ENCODE measurements at regions not wholly inside any gene's neighbourhood (a gene's known extent, or its start where the extent isn't known, plus 50 kb on each side); places are given as distances from the start of the nearest gene placed in this dataset.
A peak's percentile ranks its signal among the peaks of the same experiment; 100 is the strongest.
"Not testable (repeated sequence)": the region's sequence is repeated elsewhere in the genome, so short reads cannot be mapped to it uniquely, and the experiment has no call there.

- no peaks in the 10 kb centered on the region for H3K4me1 ChIP-seq (ENCODE audit: control insufficient read depth in 2 of 2, insufficient read depth in 1 of 2, low read depth in 1 of 2, low read length in 2 of 2)
- H3K4me3 ChIP-seq (ENCODE audit: low read length in 2 of 2) = no peak overlapping the region
- no peak overlapping the region for H3K4ac ChIP-seq (ENCODE audit: low read length)
- H3K27ac ChIP-seq (replicated peaks; ENCODE audit: low read length) = no peak overlapping the region
- no peak overlapping the region for H2BK5ac ChIP-seq (ENCODE audit: low read length)
- WGBS, 2 donors (ENCODE audit: extremely low coverage in 2 of 2, insufficient read length in 2 of 2, insufficient replicate concordance in 1 of 2) = no CpG with 5 or more reads among the region's 3 CpGs
- H4K8ac ChIP-seq (ENCODE audit: low read depth, low read length) = no peak overlapping the region
- no peaks in the 10 kb centered on the region for H3K9me3 ChIP-seq (replicated peaks in 1 of 2; ENCODE audit: control insufficient read depth in 2 of 2, insufficient read depth in 1 of 2, low read depth in 1 of 2, low read length in 2 of 2)
- no peak for DNase-seq (ENCODE audit: low spot score)
- no peaks in the 10 kb centered on the region for H3K79me1 ChIP-seq (ENCODE audit: low read depth, low read length)
- no peak overlapping the region for H4K91ac ChIP-seq (ENCODE audit: low read depth, low read length, poor library complexity)
- H3K27me3 ChIP-seq (ENCODE audit: control insufficient read depth in 3 of 3, insufficient read depth in 3 of 3, low read depth in 1 of 3, low read length in 3 of 3) = no peaks in the 10 kb centered on the region
- H2AFZ ChIP-seq (ENCODE audit: low read length) = peak overlapping the region; percentile 59
- H3K23ac ChIP-seq (ENCODE audit: low read depth, low read length, poor library complexity) = no peak overlapping the region
- H2AK5ac ChIP-seq (ENCODE audit: low read depth, low read length) = no peak overlapping the region
- H2BK15ac ChIP-seq (ENCODE audit: low read length) = no peak overlapping the region
- no peak overlapping the region for H3K14ac ChIP-seq (ENCODE audit: low read length)
- no peak overlapping the region for H2BK120ac ChIP-seq (ENCODE audit: low read depth, low read length)
- no peak overlapping the region for H3K18ac ChIP-seq (ENCODE audit: low read length)
- no peaks in the 10 kb centered on the region for H3K36me3 ChIP-seq (replicated peaks in 1 of 2; ENCODE audit: control insufficient read depth in 2 of 2, insufficient read depth in 2 of 2, low read length in 2 of 2)
- H3K4me2 ChIP-seq (ENCODE audit: insufficient read depth, low read length, poor library complexity, severe bottlenecking) = no peak overlapping the region
- no peak overlapping the region for H3K9ac ChIP-seq (ENCODE audit: low read depth, low read length, poor library complexity)
- H2BK12ac ChIP-seq (ENCODE audit: low read length) = no peak overlapping the region
These were observed 127.3 kb upstream of the EDNRB start for GRCh38 chr13:78045916-78046315.

GRCh38 chr13:78041366-78041765 is 122.7 kb upstream of the EDNRB start:
- not testable (repeated sequence) for H3K4me2 ChIP-seq (ENCODE audit: insufficient read depth, low read length, poor library complexity, severe bottlenecking); H2AFZ ChIP-seq (ENCODE audit: low read length); H2BK12ac ChIP-seq (ENCODE audit: low read length); H3K4ac ChIP-seq (ENCODE audit: low read length); H3K23ac ChIP-seq (ENCODE audit: low read depth, low read length, poor library complexity); H3K14ac ChIP-seq (ENCODE audit: low read length); H3K4me1 ChIP-seq (ENCODE audit: control insufficient read depth in 2 of 2, insufficient read depth in 1 of 2, low read depth in 1 of 2, low read length in 2 of 2); H2BK5ac ChIP-seq (ENCODE audit: low read length); DNase-seq (ENCODE audit: low spot score); H3K4me3 ChIP-seq (ENCODE audit: low read length in 2 of 2); H2BK120ac ChIP-seq (ENCODE audit: low read depth, low read length); H2BK15ac ChIP-seq (ENCODE audit: low read length); H3K79me1 ChIP-seq (ENCODE audit: low read depth, low read length); H3K27ac ChIP-seq (replicated peaks; ENCODE audit: low read length); H3K9me3 ChIP-seq (replicated peaks in 1 of 2; ENCODE audit: control insufficient read depth in 2 of 2, insufficient read depth in 1 of 2, low read depth in 1 of 2, low read length in 2 of 2); H3K36me3 ChIP-seq (replicated peaks in 1 of 2; ENCODE audit: control insufficient read depth in 2 of 2, insufficient read depth in 2 of 2, low read length in 2 of 2); H3K9ac ChIP-seq (ENCODE audit: low read depth, low read length, poor library complexity); H3K18ac ChIP-seq (ENCODE audit: low read length); H4K91ac ChIP-seq (ENCODE audit: low read depth, low read length, poor library complexity); H4K8ac ChIP-seq (ENCODE audit: low read depth, low read length); H3K27me3 ChIP-seq (ENCODE audit: control insufficient read depth in 3 of 3, insufficient read depth in 3 of 3, low read depth in 1 of 3, low read length in 3 of 3); H2AK5ac ChIP-seq (ENCODE audit: low read depth, low read length)
- no CpG with 5 or more reads among the region's 3 CpGs for WGBS, 2 donors (ENCODE audit: extremely low coverage in 2 of 2, insufficient read length in 2 of 2, insufficient replicate concordance in 1 of 2)

GRCh38 chr13:78040205-78040830 is 121.7 kb upstream of the EDNRB start:
- WGBS, 2 donors (ENCODE audit: extremely low coverage in 2 of 2, insufficient read length in 2 of 2, insufficient replicate concordance in 1 of 2) = no CpG with 5 or more reads among the region's 4 CpGs
- H3K9me3 ChIP-seq (replicated peaks in 1 of 2; ENCODE audit: control insufficient read depth in 2 of 2, insufficient read depth in 1 of 2, low read depth in 1 of 2, low read length in 2 of 2) = no peaks in the 10 kb centered on the region
- H3K14ac ChIP-seq (ENCODE audit: low read length) = no peak overlapping the region
- H3K27ac ChIP-seq (replicated peaks; ENCODE audit: low read length) = no peak overlapping the region
- H3K36me3 ChIP-seq (replicated peaks in 1 of 2; ENCODE audit: control insufficient read depth in 2 of 2, insufficient read depth in 2 of 2, low read length in 2 of 2) = no peaks in the 10 kb centered on the region
- peaks cover 4 to 10% of the 10 kb centered on the region in 2 donors for H3K4me1 ChIP-seq (ENCODE audit: control insufficient read depth in 2 of 2, insufficient read depth in 1 of 2, low read depth in 1 of 2, low read length in 2 of 2)
- no peak for DNase-seq (ENCODE audit: low spot score)
- H3K23ac ChIP-seq (ENCODE audit: low read depth, low read length, poor library complexity) = no peak overlapping the region
- no peak overlapping the region for H3K9ac ChIP-seq (ENCODE audit: low read depth, low read length, poor library complexity)
- no peaks in the 10 kb centered on the region for H3K79me1 ChIP-seq (ENCODE audit: low read depth, low read length)
- H3K27me3 ChIP-seq (ENCODE audit: control insufficient read depth in 3 of 3, insufficient read depth in 3 of 3, low read depth in 1 of 3, low read length in 3 of 3) = no peaks in the 10 kb centered on the region
- H3K4me3 ChIP-seq (ENCODE audit: low read length in 2 of 2) = no peak overlapping the region
- no peak overlapping the region for H3K4ac ChIP-seq (ENCODE audit: low read length)
- no peak overlapping the region for H2BK5ac ChIP-seq (ENCODE audit: low read length)
- H4K91ac ChIP-seq (ENCODE audit: low read depth, low read length, poor library complexity) = no peak overlapping the region
- no peak overlapping the region for H2BK120ac ChIP-seq (ENCODE audit: low read depth, low read length)
- no peak overlapping the region for H2AK5ac ChIP-seq (ENCODE audit: low read depth, low read length)
- no peak overlapping the region for H3K4me2 ChIP-seq (ENCODE audit: insufficient read depth, low read length, poor library complexity, severe bottlenecking)
- H3K18ac ChIP-seq (ENCODE audit: low read length) = no peak overlapping the region
- H2BK15ac ChIP-seq (ENCODE audit: low read length) = no peak overlapping the region
- H2BK12ac ChIP-seq (ENCODE audit: low read length) = no peak overlapping the region
- peak overlapping the region; percentile 43 for H2AFZ ChIP-seq (ENCODE audit: low read length)
- no peak overlapping the region for H4K8ac ChIP-seq (ENCODE audit: low read depth, low read length)

- H3K9me3 ChIP-seq (replicated peaks in 1 of 2; ENCODE audit: control insufficient read depth in 2 of 2, insufficient read depth in 1 of 2, low read depth in 1 of 2, low read length in 2 of 2) = peaks cover 0 to 1% of the 10 kb centered on the region in 2 donors
- no peak overlapping the region for H2BK15ac ChIP-seq (ENCODE audit: low read length)
- H3K27ac ChIP-seq (replicated peaks; ENCODE audit: low read length) = no peak overlapping the region
- no peak overlapping the region for H2AK5ac ChIP-seq (ENCODE audit: low read depth, low read length)
- H3K18ac ChIP-seq (ENCODE audit: low read length) = no peak overlapping the region
- H3K14ac ChIP-seq (ENCODE audit: low read length) = no peak overlapping the region
- H3K4me3 ChIP-seq (ENCODE audit: low read length in 2 of 2) = no peak overlapping the region
- H3K9ac ChIP-seq (ENCODE audit: low read depth, low read length, poor library complexity) = no peak overlapping the region
- no peak overlapping the region for H3K4me2 ChIP-seq (ENCODE audit: insufficient read depth, low read length, poor library complexity, severe bottlenecking)
- no peak for DNase-seq (ENCODE audit: low spot score)
- H3K23ac ChIP-seq (ENCODE audit: low read depth, low read length, poor library complexity) = no peak overlapping the region
- H4K91ac ChIP-seq (ENCODE audit: low read depth, low read length, poor library complexity) = no peak overlapping the region
- no peak overlapping the region for H2BK12ac ChIP-seq (ENCODE audit: low read length)
- no peak overlapping the region for H2AFZ ChIP-seq (ENCODE audit: low read length)
- H3K79me1 ChIP-seq (ENCODE audit: low read depth, low read length) = no peaks in the 10 kb centered on the region
- no peak overlapping the region for H3K4ac ChIP-seq (ENCODE audit: low read length)
- no peaks in the 10 kb centered on the region for H3K27me3 ChIP-seq (ENCODE audit: control insufficient read depth in 3 of 3, insufficient read depth in 3 of 3, low read depth in 1 of 3, low read length in 3 of 3)
- H3K36me3 ChIP-seq (replicated peaks in 1 of 2; ENCODE audit: control insufficient read depth in 2 of 2, insufficient read depth in 2 of 2, low read length in 2 of 2) = no peaks in the 10 kb centered on the region
- H3K4me1 ChIP-seq (ENCODE audit: control insufficient read depth in 2 of 2, insufficient read depth in 1 of 2, low read depth in 1 of 2, low read length in 2 of 2) = peaks cover 7 to 10% of the 10 kb centered on the region in 2 donors
- no peak overlapping the region for H2BK120ac ChIP-seq (ENCODE audit: low read depth, low read length)
- H4K8ac ChIP-seq (ENCODE audit: low read depth, low read length) = no peak overlapping the region
- H2BK5ac ChIP-seq (ENCODE audit: low read length) = no peak overlapping the region
These were observed 118.2 kb upstream of the EDNRB start for GRCh38 chr13:78036841-78037240.
